ENCODE measurements at regions not wholly inside any gene's neighbourhood (a gene's known extent, or its start where the extent isn't known, plus 50 kb on each side); places are given as distances from the start of the nearest gene placed in this dataset.

DNA sequence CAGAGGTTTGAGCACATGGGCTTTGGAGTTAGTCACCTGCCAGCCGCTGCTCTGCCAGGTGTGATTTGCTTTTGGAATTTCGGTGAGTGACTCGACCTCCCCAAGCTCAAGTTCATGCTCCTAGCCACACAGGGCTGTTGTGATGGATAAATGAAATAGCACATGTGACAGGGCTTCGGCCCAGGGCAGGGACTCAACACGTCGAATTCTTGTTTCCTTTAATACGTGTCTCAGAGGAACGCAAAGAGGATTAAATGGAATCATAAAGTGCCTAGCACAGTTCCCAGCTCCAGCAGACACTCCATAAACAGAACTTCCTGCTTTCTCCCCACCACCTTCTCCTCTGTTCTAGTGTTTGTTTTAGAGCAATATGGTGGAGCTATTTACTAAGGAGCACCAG is 88.3 kb upstream of the CHST15 start (continued):
- TF ChIP-seq, protein P1, sequence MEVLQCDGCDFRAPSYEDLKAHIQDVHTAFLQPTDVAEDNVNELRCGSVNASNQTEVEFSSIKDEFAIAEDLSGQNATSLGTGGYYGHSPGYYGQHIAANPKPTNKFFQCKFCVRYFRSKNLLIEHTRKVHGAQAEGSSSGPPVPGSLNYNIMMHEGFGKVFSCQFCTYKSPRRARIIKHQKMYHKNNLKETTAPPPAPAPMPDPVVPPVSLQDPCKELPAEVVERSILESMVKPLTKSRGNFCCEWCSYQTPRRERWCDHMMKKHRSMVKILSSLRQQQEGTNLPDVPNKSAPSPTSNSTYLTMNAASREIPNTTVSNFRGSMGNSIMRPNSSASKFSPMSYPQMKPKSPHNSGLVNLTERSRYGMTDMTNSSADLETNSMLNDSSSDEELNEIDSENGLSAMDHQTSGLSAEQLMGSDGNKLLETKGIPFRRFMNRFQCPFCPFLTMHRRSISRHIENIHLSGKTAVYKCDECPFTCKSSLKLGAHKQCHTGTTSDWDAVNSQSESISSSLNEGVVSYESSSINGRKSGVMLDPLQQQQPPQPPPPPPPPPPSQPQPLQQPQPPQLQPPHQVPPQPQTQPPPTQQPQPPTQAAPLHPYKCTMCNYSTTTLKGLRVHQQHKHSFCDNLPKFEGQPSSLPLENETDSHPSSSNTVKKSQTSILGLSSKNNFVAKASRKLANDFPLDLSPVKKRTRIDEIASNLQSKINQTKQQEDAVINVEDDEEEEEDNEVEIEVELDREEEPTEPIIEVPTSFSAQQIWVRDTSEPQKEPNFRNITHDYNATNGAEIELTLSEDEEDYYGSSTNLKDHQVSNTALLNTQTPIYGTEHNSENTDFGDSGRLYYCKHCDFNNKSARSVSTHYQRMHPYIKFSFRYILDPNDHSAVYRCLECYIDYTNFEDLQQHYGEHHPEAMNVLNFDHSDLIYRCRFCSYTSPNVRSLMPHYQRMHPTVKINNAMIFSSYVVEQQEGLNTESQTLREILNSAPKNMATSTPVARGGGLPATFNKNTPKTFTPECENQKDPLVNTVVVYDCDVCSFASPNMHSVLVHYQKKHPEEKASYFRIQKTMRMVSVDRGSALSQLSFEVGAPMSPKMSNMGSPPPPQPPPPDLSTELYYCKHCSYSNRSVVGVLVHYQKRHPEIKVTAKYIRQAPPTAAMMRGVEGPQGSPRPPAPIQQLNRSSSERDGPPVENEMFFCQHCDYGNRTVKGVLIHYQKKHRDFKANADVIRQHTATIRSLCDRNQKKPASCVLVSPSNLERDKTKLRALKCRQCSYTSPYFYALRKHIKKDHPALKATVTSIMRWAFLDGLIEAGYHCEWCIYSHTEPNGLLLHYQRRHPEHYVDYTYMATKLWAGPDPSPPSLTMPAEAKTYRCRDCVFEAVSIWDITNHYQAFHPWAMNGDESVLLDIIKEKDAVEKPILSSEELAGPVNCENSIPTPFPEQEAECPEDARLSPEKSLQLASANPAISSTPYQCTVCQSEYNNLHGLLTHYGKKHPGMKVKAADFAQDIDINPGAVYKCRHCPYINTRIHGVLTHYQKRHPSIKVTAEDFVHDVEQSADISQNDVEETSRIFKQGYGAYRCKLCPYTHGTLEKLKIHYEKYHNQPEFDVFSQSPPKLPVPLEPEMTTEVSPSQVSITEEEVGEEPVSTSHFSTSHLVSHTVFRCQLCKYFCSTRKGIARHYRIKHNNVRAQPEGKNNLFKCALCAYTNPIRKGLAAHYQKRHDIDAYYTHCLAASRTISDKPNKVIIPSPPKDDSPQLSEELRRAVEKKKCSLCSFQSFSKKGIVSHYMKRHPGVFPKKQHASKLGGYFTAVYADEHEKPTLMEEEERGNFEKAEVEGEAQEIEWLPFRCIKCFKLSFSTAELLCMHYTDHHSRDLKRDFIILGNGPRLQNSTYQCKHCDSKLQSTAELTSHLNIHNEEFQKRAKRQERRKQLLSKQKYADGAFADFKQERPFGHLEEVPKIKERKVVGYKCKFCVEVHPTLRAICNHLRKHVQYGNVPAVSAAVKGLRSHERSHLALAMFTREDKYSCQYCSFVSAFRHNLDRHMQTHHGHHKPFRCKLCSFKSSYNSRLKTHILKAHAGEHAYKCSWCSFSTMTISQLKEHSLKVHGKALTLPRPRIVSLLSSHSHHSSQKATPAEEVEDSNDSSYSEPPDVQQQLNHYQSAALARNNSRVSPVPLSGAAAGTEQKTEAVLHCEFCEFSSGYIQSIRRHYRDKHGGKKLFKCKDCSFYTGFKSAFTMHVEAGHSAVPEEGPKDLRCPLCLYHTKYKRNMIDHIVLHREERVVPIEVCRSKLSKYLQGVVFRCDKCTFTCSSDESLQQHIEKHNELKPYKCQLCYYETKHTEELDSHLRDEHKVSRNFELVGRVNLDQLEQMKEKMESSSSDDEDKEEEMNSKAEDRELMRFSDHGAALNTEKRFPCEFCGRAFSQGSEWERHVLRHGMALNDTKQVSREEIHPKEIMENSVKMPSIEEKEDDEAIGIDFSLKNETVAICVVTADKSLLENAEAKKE (CRISPR knock-in tag; IDR thresholded peaks at IDR 0.05), result no peak
- TF ChIP-seq EZH2phosphoT487 (IDR thresholded peaks at IDR 0.05; ENCODE audit: unreplicated experiment), result no peak
- TF ChIP-seq, protein P2, sequence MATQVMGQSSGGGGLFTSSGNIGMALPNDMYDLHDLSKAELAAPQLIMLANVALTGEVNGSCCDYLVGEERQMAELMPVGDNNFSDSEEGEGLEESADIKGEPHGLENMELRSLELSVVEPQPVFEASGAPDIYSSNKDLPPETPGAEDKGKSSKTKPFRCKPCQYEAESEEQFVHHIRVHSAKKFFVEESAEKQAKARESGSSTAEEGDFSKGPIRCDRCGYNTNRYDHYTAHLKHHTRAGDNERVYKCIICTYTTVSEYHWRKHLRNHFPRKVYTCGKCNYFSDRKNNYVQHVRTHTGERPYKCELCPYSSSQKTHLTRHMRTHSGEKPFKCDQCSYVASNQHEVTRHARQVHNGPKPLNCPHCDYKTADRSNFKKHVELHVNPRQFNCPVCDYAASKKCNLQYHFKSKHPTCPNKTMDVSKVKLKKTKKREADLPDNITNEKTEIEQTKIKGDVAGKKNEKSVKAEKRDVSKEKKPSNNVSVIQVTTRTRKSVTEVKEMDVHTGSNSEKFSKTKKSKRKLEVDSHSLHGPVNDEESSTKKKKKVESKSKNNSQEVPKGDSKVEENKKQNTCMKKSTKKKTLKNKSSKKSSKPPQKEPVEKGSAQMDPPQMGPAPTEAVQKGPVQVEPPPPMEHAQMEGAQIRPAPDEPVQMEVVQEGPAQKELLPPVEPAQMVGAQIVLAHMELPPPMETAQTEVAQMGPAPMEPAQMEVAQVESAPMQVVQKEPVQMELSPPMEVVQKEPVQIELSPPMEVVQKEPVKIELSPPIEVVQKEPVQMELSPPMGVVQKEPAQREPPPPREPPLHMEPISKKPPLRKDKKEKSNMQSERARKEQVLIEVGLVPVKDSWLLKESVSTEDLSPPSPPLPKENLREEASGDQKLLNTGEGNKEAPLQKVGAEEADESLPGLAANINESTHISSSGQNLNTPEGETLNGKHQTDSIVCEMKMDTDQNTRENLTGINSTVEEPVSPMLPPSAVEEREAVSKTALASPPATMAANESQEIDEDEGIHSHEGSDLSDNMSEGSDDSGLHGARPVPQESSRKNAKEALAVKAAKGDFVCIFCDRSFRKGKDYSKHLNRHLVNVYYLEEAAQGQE (IDR thresholded peaks at IDR 0.05; ENCODE audit: unreplicated experiment), result no peak
- TF ChIP-seq, protein P3, sequence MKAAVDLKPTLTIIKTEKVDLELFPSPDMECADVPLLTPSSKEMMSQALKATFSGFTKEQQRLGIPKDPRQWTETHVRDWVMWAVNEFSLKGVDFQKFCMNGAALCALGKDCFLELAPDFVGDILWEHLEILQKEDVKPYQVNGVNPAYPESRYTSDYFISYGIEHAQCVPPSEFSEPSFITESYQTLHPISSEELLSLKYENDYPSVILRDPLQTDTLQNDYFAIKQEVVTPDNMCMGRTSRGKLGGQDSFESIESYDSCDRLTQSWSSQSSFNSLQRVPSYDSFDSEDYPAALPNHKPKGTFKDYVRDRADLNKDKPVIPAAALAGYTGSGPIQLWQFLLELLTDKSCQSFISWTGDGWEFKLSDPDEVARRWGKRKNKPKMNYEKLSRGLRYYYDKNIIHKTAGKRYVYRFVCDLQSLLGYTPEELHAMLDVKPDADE (IDR thresholded peaks at IDR 0.05), result no peak
- TF ChIP-seq STAT1 (IDR thresholded peaks at IDR 0.05; ENCODE audit: unreplicated experiment), result no peak
- TF ChIP-seq EZH2 (IDR thresholded peaks at IDR 0.05; ENCODE audit: low read depth, unreplicated experiment), result no peak
- TF ChIP-seq CREB1 (CRISPR knock-in tag; IDR thresholded peaks at IDR 0.05; ENCODE audit: low read depth), result no peak
